ENCODE measurements at regions not wholly inside any gene's neighbourhood (a gene's known extent, or its start where the extent isn't known, plus 50 kb on each side); places are given as distances from the start of the nearest gene placed in this dataset.

DNA sequence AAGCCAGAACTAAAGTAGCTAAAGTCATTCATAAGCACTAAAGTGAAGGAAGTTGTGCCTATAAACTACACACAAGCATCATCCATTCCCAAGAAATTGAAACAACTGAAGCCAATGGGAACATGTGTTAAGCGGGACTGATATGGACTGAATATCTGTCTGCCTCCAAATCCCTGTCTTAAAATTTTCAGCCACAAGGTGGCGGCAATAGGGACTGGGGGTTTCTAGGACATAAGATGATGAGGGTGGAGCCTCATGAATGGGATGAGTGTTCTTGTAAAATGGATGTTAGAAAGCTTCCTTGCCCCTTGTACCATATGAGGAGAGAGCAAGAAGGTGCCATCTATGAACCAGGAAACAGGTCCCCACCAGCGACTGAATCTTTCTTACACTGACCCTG, 1317.5 kb downstream of the CDY2B start:
- Histone ChIP-seq H3K27ac (ENCODE audit: poor library complexity, severe bottlenecking) (no peak overlapping the region), H3K4me3 (ENCODE audit: severe bottlenecking) (no peak overlapping the region), H3K36me3 (ENCODE audit: low read depth) (no peaks in the 10 kb centered on the region), H3K4me1 (ENCODE audit: insufficient read depth, poor library complexity, severe bottlenecking) (no peaks in the 10 kb centered on the region), H3K9me3 (ENCODE audit: severe bottlenecking) (no peaks in the 10 kb centered on the region), H3K27me3 (ENCODE audit: insufficient read depth, poor library complexity, severe bottlenecking) (no peaks in the 10 kb centered on the region)
- no peak for ATAC-seq (ENCODE audit: low read depth)
- TF ChIP-seq, protein P1, sequence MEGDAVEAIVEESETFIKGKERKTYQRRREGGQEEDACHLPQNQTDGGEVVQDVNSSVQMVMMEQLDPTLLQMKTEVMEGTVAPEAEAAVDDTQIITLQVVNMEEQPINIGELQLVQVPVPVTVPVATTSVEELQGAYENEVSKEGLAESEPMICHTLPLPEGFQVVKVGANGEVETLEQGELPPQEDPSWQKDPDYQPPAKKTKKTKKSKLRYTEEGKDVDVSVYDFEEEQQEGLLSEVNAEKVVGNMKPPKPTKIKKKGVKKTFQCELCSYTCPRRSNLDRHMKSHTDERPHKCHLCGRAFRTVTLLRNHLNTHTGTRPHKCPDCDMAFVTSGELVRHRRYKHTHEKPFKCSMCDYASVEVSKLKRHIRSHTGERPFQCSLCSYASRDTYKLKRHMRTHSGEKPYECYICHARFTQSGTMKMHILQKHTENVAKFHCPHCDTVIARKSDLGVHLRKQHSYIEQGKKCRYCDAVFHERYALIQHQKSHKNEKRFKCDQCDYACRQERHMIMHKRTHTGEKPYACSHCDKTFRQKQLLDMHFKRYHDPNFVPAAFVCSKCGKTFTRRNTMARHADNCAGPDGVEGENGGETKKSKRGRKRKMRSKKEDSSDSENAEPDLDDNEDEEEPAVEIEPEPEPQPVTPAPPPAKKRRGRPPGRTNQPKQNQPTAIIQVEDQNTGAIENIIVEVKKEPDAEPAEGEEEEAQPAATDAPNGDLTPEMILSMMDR (IDR thresholded peaks at IDR 0.05; ENCODE audit: poor library complexity, severe bottlenecking): peak; percentile 53
- DNase-seq (ENCODE audit: low spot score): no peak

DNA sequence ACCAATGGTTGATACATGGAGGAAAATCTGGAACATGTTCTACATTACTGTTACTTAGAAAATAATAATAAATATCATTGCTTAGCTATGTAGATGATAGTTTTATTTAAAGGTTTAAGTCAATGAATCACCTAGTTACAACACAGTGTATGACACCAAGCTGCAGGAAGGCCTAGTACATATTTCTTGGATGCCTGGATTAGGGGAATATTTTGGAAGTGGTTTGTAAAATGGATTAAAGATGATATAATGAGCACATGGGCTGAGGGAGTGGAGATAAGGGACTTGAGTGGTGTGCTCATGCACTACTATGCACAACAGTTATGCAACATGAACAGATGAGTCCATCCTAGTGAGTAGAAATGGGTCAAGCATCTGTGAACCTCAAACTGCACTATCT, 1358.0 kb downstream of the CDY2B start:
- ATAC-seq (ENCODE audit: low read depth): no peak

DNA sequence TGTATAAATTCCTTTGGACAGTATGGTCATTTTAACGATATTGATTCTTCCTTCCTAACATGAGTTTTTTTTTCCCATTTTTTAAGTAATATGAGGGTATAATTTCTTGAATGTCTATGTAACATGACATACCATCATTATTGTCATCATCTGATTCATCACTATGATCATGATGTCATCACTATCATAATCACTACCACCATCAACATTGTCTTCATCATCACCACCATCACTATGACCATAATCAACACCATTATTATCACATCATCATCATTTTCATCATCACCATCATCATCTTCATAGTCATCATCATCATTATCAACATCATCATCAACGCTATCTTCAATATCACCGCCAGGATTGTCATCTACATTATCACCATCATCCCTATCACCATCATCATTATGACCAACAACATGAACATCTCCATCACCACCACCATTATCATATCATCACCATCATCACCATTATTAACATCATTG, 1377.2 kb downstream of the CDY2B start:
- TF ChIP-seq, protein P1 (IDR thresholded peaks at IDR 0.05; ENCODE audit: poor library complexity, severe bottlenecking): no peak
- no peak for DNase-seq (ENCODE audit: low spot score)
- no peaks in the 10 kb centered on the region for H3K4me1 ChIP-seq (ENCODE audit: insufficient read depth, poor library complexity, severe bottlenecking)

More for the DNA sequence above, 1358.0 kb downstream of the CDY2B start:
- Histone ChIP-seq H3K4me1 (ENCODE audit: insufficient read depth, poor library complexity, severe bottlenecking) (no peaks in the 10 kb centered on the region), H3K9me3 (ENCODE audit: severe bottlenecking) (no peaks in the 10 kb centered on the region), H3K4me3 (ENCODE audit: severe bottlenecking) (no peak overlapping the region), H3K27ac (ENCODE audit: poor library complexity, severe bottlenecking) (no peak overlapping the region), H3K27me3 (ENCODE audit: insufficient read depth, poor library complexity, severe bottlenecking) (no peaks in the 10 kb centered on the region), H3K36me3 (ENCODE audit: low read depth) (no peaks in the 10 kb centered on the region)
- DNase-seq (ENCODE audit: low spot score): no peak
- TF ChIP-seq, protein P1 (IDR thresholded peaks at IDR 0.05; ENCODE audit: poor library complexity, severe bottlenecking): no peak

DNA sequence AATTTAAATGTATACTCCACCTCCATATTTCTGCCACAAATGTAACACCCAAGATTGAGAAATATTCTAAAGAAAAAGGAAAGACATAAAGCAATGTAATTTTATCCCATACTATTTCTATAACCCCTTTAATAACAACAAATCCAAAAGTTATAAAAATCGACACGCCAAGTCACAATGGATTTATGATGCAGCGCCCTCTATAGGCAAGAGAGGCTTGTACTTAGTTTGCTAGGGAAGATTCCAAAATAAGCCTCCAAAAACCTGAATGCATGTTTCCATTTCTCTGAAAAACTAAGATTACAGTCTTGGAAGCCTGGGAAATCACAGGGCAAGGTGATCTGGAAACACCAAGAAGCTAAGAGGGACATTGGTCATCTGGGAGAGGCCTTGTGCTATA, 1389.3 kb downstream of the CDY2B start:
- TF ChIP-seq, protein P1 (IDR thresholded peaks at IDR 0.05; ENCODE audit: poor library complexity, severe bottlenecking): peak; percentile 32
- Histone ChIP-seq H3K9me3 (ENCODE audit: severe bottlenecking) (no peaks in the 10 kb centered on the region), H3K4me1 (ENCODE audit: insufficient read depth, poor library complexity, severe bottlenecking) (no peaks in the 10 kb centered on the region), H3K27ac (ENCODE audit: poor library complexity, severe bottlenecking) (no peak overlapping the region), H3K4me3 (ENCODE audit: severe bottlenecking) (no peak overlapping the region), H3K36me3 (ENCODE audit: low read depth) (no peaks in the 10 kb centered on the region), H3K27me3 (ENCODE audit: insufficient read depth, poor library complexity, severe bottlenecking) (no peaks in the 10 kb centered on the region)
- DNase-seq (ENCODE audit: low spot score): no peak
- ATAC-seq (ENCODE audit: low read depth): no peak

More for the DNA sequence above, 1377.2 kb downstream of the CDY2B start:
- Histone ChIP-seq H3K9me3 (ENCODE audit: severe bottlenecking) (no peaks in the 10 kb centered on the region), H3K27me3 (ENCODE audit: insufficient read depth, poor library complexity, severe bottlenecking) (no peaks in the 10 kb centered on the region), H3K36me3 (ENCODE audit: low read depth) (no peaks in the 10 kb centered on the region), H3K27ac (ENCODE audit: poor library complexity, severe bottlenecking) (no peak overlapping the region), H3K4me3 (ENCODE audit: severe bottlenecking) (no peak overlapping the region)
- no peak for ATAC-seq (ENCODE audit: low read depth)

DNA sequence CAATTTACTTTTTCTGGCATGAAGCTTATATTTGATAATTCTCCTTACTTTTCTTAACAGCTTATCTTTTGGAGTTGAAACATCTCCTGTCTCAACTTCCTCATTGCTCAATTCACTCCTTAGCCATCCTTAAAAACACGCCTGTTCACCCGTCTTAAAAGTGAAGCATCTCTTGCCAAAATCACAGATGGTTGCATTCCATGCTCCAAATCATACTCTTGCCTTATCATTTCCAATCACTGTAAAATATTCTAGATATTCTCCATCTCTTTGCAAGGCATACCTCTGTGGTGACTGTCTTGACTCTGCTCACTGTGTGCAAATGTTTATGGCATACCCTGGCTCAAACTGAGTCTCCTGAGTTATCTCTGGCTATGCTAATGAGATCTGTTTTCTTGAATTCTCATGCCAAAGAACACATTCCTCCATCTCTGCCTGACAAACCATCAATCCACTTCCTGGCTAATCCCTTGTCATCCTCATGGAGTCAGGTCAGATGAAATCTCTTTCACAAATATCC, 1393.3 kb downstream of the CDY2B start:
- Histone ChIP-seq H3K4me3 (ENCODE audit: severe bottlenecking) (no peak overlapping the region), H3K36me3 (ENCODE audit: low read depth) (no peaks in the 10 kb centered on the region), H3K27ac (ENCODE audit: poor library complexity, severe bottlenecking) (no peak overlapping the region), H3K4me1 (ENCODE audit: insufficient read depth, poor library complexity, severe bottlenecking) (no peaks in the 10 kb centered on the region), H3K9me3 (ENCODE audit: severe bottlenecking) (no peaks in the 10 kb centered on the region), H3K27me3 (ENCODE audit: insufficient read depth, poor library complexity, severe bottlenecking) (no peaks in the 10 kb centered on the region)
- no peak for ATAC-seq (ENCODE audit: low read depth)
- TF ChIP-seq, protein P1 (IDR thresholded peaks at IDR 0.05; ENCODE audit: poor library complexity, severe bottlenecking): no peak
- DNase-seq (ENCODE audit: low spot score): no peak

All from RWPE2 (cell line).